AG09319 (cell line): ENCODE measurements at regions not wholly inside any gene's neighbourhood (a gene's known extent, or its start where the extent isn't known, plus 50 kb on each side); places are given as distances from the start of the nearest gene placed in this dataset.
"Not testable (repeated sequence)": the region's sequence is repeated elsewhere in the genome, so short reads cannot be mapped to it uniquely, and the experiment has no call there.

Source experiments
- DNase-seq: peaks from one replicate; pipeline ENCODE4 v3.0.0-alpha.2; 2010; ENCODE audit warnings: low read depth; ENCODE audit errors: extremely low read depth
- TF ChIP-seq, protein P1 (sequence below): IDR thresholded peaks from 2 replicates; pipeline ENCODE4 v1.5.1; 2011; ENCODE audit warnings: low read depth, mild to moderate bottlenecking, inconsistent platforms, low read length, moderate library complexity

DNA sequence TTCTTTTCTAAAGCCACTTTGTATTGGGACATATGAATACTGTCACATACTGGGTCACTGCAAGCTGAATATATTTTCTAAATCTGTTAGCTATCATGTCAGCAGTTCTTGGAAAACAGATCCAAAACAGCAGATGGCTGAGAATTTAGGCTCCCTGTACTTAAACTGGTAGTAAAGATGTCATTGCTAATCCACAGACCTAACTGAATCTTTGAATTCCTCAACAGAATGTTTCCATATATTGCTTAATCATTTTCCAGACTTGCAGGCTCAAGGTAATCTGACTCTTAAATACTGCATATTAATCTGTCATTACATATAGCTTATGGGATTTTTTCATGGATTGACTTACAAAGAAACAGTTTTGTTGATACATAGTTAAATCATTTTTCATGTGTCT lies 639.0 kb upstream of the KLHL1 start:
- DNase-seq: no peak
- TF ChIP-seq, protein P1, sequence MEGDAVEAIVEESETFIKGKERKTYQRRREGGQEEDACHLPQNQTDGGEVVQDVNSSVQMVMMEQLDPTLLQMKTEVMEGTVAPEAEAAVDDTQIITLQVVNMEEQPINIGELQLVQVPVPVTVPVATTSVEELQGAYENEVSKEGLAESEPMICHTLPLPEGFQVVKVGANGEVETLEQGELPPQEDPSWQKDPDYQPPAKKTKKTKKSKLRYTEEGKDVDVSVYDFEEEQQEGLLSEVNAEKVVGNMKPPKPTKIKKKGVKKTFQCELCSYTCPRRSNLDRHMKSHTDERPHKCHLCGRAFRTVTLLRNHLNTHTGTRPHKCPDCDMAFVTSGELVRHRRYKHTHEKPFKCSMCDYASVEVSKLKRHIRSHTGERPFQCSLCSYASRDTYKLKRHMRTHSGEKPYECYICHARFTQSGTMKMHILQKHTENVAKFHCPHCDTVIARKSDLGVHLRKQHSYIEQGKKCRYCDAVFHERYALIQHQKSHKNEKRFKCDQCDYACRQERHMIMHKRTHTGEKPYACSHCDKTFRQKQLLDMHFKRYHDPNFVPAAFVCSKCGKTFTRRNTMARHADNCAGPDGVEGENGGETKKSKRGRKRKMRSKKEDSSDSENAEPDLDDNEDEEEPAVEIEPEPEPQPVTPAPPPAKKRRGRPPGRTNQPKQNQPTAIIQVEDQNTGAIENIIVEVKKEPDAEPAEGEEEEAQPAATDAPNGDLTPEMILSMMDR: no peak

DNA sequence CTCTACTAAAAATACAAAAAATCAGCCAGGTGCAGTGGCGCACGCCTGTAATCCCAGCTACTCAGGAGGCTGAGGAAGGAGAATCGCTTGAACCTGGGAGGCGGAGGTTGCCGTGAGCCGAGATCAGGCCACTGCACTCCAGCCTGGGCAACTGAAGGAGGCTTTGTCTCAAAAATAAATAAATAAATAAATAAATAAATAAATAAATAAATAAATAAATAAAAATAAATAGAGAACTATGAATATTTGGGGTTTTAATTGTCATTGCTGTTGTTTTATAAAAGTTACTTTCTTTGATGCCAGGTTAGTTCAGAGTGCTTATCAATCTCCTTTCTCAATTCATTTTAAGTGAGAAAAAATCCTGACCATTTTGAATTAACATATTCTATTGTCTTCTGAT lies 638.2 kb upstream of the KLHL1 start:
- not testable (repeated sequence) for DNase-seq

DNA sequence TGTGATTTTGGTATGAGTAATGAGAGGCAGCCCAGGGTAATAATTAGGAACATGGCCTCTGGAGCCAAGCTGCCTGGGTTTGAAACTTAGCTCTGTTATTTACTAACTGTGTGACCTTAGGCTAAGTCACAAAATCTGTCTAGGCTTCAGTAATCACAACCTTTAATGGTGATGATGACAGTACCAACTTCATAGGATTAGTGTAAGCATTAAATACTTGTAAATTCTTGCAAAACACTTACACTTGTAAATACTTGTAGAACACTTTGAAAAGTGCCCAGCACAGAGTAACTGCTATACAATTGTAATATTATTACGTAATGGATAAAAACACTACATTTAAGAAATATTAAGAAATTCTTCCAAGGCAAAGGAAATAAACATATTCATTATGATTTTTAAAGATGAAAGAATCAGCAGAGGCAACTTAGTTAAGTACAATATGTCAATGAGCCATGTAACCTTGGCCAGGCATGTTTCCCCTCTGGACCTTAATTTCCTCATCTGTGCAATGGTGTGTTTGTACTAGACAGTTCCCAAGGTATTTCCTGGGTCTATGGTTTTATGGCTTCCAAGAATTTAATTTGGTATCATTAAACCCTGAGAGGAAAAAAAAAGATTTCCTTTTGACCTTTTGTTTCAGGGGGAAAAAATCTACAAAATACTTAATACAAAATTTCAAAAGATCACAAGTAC lies 628.5 kb upstream of the KLHL1 start:
- TF ChIP-seq, protein P1: no peak
- DNase-seq: no peak

DNA sequence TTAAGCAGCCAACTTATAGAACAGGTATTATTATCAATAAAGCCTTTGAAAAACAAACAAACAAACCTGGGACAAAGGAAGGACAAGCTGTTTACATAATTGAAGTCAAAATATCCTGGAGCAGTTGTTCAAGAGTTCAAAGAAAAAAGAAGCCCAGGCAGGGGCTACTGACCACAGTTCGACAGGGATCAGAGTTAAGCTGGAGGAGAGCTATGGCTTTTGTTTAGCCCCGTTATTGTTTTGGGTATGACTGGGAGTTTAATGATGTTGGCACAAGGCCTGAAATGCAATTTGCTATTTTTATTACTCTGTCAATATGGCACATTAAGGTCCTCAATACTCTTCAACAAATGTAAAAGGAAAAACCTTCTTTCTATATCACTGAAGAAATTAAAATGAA lies 624.4 kb upstream of the KLHL1 start:
- no peak for DNase-seq
- TF ChIP-seq, protein P1: no peak

DNA sequence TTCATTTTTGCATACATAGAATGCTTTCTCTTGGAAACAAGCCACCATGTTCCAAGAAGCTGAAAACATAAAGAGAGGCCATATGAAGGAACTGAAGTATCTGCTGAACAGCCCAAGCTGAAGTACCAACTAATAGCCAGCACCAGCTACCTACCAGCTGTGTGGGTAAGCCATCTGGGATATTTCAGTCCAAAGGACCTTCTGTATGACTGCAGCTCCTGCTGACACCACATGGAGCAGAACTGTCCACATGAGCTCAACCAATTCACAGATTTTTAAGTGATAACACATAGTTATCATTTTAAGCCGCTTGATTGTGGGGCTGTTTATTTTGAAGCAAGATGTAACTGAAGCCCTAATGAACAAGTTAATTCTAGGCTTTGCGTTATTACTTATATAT lies 621.1 kb upstream of the KLHL1 start:
- TF ChIP-seq, protein P1: no peak
- DNase-seq: no peak

DNA sequence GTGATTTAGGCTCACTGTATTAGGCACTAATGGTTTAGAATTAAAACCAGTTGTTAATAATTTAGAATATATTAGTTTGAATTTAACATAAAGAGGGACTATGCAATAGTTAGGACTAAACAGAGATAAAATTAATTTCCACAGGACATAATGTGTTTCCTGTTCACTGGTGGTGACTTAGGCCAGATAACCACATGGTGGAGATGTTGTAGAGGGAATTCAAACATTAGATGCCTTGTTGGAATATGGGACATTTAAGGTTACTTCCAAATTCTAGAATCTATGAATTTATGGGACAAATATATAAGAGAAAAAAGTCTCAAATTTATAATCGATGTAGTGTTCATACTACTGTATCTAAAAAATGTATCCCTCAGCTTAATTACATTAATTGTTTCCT lies 615.5 kb upstream of the KLHL1 start:
- TF ChIP-seq, protein P1: peak; percentile 20

DNA sequence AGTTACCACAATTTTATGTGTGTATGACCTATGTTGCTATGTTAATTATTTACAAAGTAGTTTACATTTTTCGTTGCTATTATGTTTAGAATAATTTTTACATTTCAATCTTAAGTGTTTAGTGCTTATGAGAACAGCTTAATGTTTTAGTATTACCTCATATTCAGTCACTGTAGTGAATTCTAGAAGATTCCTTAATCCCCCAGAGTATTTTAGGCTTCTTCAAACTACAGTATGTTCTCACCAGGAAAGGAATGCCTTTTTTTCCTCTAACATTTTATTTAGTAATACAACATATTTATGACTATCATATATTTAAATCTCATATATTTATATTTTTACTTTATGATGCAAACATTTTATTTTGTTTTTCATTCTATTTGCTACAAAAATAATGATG lies 612.1 kb upstream of the KLHL1 start:
- no peak for DNase-seq
- TF ChIP-seq, protein P1: no peak

More for the DNA sequence above, 615.5 kb upstream of the KLHL1 start:
- DNase-seq: no peak

DNA sequence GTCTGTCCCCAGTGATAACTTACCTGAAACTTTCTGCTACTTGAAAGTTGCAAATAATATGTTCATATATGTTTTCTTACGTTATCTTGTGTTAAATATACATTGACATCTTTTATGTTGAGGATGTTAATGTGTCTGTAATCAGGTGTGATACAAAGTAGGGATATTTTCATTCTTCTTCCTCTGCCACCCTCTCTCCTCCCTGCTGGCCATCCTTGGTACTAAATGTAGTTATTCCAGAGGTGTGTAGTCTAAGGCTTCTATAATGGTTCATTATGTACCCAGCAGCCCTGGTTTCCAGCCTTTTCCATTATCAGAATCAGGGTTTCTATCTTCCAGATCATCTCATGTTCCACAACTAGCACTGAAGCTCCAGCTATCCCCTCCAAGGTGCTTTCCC lies 606.7 kb upstream of the KLHL1 start:
- DNase-seq: no peak
- TF ChIP-seq, protein P1: no peak
